Prostate gland (tissue), 2 donors: ENCODE measurements at regions not wholly inside any gene's neighbourhood (a gene's known extent, or its start where the extent isn't known, plus 50 kb on each side); places are given as distances from the start of the nearest gene placed in this dataset.
"Not testable (repeated sequence)": the region's sequence is repeated elsewhere in the genome, so short reads cannot be mapped to it uniquely, and the experiment has no call there.

Source experiments
- DNase-seq: peaks from one replicate; pipeline ENCODE4 v3.0.0-alpha.2; 2019; ENCODE audit warnings: low spot score
- H3K27ac ChIP-seq, 2 donors: fragments of 200-600 bp; sonication (generic); 2 replicates each; pipeline ENCODE4 v1.5.1; 2017 to 2019
- H3K27me3 ChIP-seq: fragments of 200-600 bp; sonication (generic); replicated peaks from 2 replicates; pipeline ENCODE4 v1.5.1; 2019; ENCODE audit not compliant: insufficient read depth
- H3K36me3 ChIP-seq, 2 donors: fragments of 200-600 bp; sonication (generic); 1 replicate in 1 of 2; 2 replicates in 1 of 2; pipeline versions ENCODE4 v1.5.1 to v1.8.1; 2017 to 2019
- H3K4me1 ChIP-seq: fragments of 200-600 bp; sonication (generic); replicated peaks from 2 replicates; pipeline ENCODE4 v1.5.1; 2019
- H3K4me3 ChIP-seq, 2 donors: fragments of 200-600 bp; sonication (generic); 2 replicates each; pipeline ENCODE4 v1.5.1; 2017 to 2019
- H3K9me3 ChIP-seq: fragments of 200-600 bp; sonication (generic); 2 replicates; pipeline ENCODE4 v1.5.1; 2017
- CTCF ChIP-seq, 4 experiments: fragments of 200-600 bp in 2 of 4; fragments of 450-650 bp in 2 of 4; sonication (generic) in 2 of 4; IDR thresholded peaks; 1 replicate in 3 of 4; 2 replicates in 1 of 4; pipeline ENCODE4 v1.5.1; 2016 to 2019; ENCODE audit warnings: antibody characterized with exemption in 4 of 4, mild to moderate bottlenecking in 2 of 4, moderate library complexity in 2 of 4
- POLR2A ChIP-seq: fragments of 450-650 bp; IDR thresholded peaks from one replicate; pipeline ENCODE4 v1.6.1; 2016; ENCODE audit warnings: antibody characterized with exemption, mild to moderate bottlenecking
- POLR2AphosphoS5 ChIP-seq: sonication (generic); formaldehyde crosslinking; IDR thresholded peaks from one replicate; pipeline ENCODE4 v1.6.1; 2017; ENCODE audit warnings: antibody characterized with exemption
- WGBS: methylation state at CpG from one replicate; pipeline ENCODE4 v1.1.5; 2018; 5-methylcytosine and 5-hydroxymethylcytosine counted together
- intact Hi-C: fragments of 100-400 bp; cut with DNase I; formaldehyde crosslinking; loops from one replicate; pipeline ENCODE4 v1.14.2; 2022

GRCh38 chr1:166597516-166597915, 241.8 kb upstream of the POGK start:
- TF ChIP-seq POLR2AphosphoS5 (no peak), POLR2A (no peak), CTCF (IDR thresholded peaks at IDR 0.05) (no peak)
- Histone ChIP-seq H3K27me3 (no peaks in the 10 kb centered on the region), H3K4me1 (no peaks in the 10 kb centered on the region), H3K4me3 (no peak overlapping the region), H3K36me3 (no peaks in the 10 kb centered on the region), H3K27ac (no peak overlapping the region), H3K9me3 (no peaks in the 10 kb centered on the region)
- intact Hi-C loops: no loop called here
- DNase-seq: no peak

DNA sequence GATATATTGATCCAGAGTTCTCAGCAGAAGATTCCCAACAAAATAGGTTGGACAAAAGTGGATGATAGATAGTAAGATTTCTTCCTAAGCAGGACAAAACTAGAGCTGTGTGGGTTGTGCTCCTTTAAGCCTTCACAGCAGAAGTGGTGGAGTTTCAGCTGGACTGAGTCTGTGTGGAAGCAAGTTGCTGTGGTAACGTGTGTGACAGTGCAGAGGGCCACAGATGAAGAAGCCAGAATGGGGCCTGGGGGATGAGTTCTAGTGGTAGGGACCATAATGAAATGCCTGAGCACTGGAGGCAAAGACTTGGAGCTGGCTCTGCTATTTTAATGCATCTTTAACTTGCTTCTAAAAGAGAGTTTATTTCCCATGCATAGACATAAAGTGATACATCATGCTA, 238.7 kb upstream of the POGK start:
- Histone ChIP-seq H3K9me3 (no peaks in the 10 kb centered on the region), H3K27ac (no peak overlapping the region), H3K4me1 (no peaks in the 10 kb centered on the region), H3K4me3 (no peak overlapping the region), H3K36me3 (no peaks in the 10 kb centered on the region), H3K27me3 (no peaks in the 10 kb centered on the region)
- no peak for DNase-seq
- 46% methylated on average over 1 of the region's 1 CpG for WGBS
- no peak for TF ChIP-seq POLR2AphosphoS5
- no peak for TF ChIP-seq CTCF (IDR thresholded peaks at IDR 0.05)
- no peak for TF ChIP-seq POLR2A
- intact Hi-C loops: no loop called here

DNA sequence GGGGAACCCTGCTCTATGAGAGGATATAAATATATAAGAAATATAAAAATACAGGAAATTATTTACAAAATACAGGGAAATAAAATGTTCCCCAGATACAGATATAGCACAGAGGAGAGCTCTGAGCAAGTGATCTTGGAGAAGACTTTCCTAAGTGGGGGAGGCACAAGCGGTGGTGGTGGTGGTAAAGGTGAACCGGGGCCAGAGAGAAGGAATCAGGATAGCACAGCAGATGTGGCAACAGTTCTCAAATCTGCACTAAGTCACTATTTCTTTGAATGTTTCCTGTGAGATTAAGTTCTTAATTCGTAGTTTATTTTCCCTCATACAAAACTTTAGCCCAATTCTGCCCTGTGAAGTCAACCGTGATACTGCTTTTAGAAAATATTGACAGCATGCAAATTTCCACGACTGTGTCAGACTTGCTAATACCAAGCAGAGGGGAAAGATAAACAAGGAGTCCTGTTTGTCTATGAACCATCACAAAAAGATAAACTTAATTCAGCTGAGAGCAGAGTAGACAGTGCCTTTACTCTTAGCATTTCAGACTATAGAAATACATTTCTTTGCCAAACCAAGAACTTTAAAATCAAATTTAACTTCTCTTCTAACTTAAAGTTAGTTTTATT, 237.5 kb upstream of the POGK start:
- WGBS: 68% methylated on average over 5 of the region's 5 CpGs
- H3K27me3 ChIP-seq: no peaks in the 10 kb centered on the region
- no peaks in the 10 kb centered on the region for H3K36me3 ChIP-seq
- TF ChIP-seq CTCF (IDR thresholded peaks at IDR 0.05) (no peak), POLR2A (no peak), POLR2AphosphoS5 (no peak)
- H3K9me3 ChIP-seq: no peaks in the 10 kb centered on the region
- DNase-seq: no peak
- H3K4me1 ChIP-seq: no peaks in the 10 kb centered on the region
- H3K4me3 ChIP-seq: no peak overlapping the region
- intact Hi-C loops: no loop called here
- no peak overlapping the region for H3K27ac ChIP-seq

- DNase-seq, H3K27ac ChIP-seq, intact Hi-C loops, H3K4me1 ChIP-seq, H3K9me3 ChIP-seq, H3K27me3 ChIP-seq, H3K4me3 ChIP-seq, H3K36me3 ChIP-seq: not testable (repeated sequence)
- 63% methylated on average over 3 of the region's 3 CpGs for WGBS
Observed at GRCh38 chr1:166602801-166603200, 236.5 kb upstream of the POGK start.

- no peaks in the 10 kb centered on the region for H3K4me1 ChIP-seq
- intact Hi-C loops: no loop called here
Observed at GRCh38 chr1:166603296-166603695, 236.0 kb upstream of the POGK start.

More at GRCh38 chr1:166603296-166603695, 236.0 kb upstream of the POGK start:
- Histone ChIP-seq H3K4me3 (no peak overlapping the region), H3K27me3 (no peaks in the 10 kb centered on the region), H3K9me3 (no peaks in the 10 kb centered on the region), H3K36me3 (no peaks in the 10 kb centered on the region), H3K27ac (no peak overlapping the region)
- 63% methylated on average over 5 of the region's 5 CpGs for WGBS
- TF ChIP-seq POLR2AphosphoS5: no peak
- TF ChIP-seq CTCF (IDR thresholded peaks at IDR 0.05): no peak
- TF ChIP-seq POLR2A: no peak
- DNase-seq: no peak
